A673 (cell line): ENCODE measurements at regions not wholly inside any gene's neighbourhood (a gene's known extent, or its start where the extent isn't known, plus 50 kb on each side); places are given as distances from the start of the nearest gene placed in this dataset.

ENCODE experiments used
- CTCF ChIP-seq: fragments of 300-800, 200-600 bp; sonication (generic); conservative IDR thresholded peaks from 2 replicates; pipeline ENCODE4 v1.5.1; 2017; ENCODE audit warnings: low read depth, mild to moderate bottlenecking, antibody characterized with exemption, low read length, moderate library complexity, mixed read lengths
- EZH2 ChIP-seq: fragments of 200-600 bp; sonication (generic); IDR thresholded peaks from 2 replicates; pipeline ENCODE4 v1.6.1; 2017; ENCODE audit warnings: borderline replicate concordance, low read depth, mild to moderate bottlenecking, mixed read lengths, antibody characterized with exemption, low read length; ENCODE audit not compliant: poor library complexity, severe bottlenecking

DNA sequence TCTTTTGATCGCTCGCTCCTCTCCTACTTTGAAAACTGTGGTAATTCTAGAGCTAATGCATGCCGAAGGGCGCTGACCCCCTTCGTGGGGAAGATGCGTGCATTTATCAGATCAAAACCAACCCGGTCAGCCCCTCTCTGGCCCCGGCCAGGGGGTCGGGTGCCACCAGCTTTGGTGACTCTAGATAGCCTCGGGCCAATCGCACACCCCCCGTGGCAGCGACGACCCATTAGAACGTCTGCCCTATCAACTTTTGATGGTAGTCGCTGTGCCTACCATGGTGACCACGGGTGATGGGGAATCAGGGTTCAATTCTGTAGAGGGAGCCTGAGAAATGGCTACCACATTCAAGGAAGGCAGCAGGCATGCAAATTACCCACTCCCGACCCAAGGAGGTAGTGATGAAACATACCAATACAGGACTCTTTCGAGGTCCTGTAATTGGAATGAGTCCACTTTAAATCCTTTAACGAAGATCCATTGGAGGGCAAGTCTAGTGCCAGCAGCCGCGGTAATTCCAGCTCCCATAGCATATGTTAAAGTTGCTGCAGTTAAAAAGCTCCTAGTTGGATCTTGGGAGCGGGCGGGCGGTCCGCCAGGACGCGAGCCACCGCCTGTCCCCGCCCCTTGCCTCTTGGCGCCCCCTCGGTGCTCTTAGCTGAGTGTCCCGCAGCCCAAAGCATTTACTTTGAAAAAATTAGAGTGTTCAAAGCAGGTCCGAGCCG, 3898.2 kb upstream of the OR11H1 start:
- TF ChIP-seq CTCF = no peak
- no peak for TF ChIP-seq EZH2
